ENCODE measurements at regions not wholly inside any gene's neighbourhood (a gene's known extent, or its start where the extent isn't known, plus 50 kb on each side); places are given as distances from the start of the nearest gene placed in this dataset.

- intact Hi-C loops (cut with DNase I; ENCODE audit: low total_unique reads) = no loop called here
- no peak for DNase-seq (ENCODE audit: low spot score in 2 of 2)
- no peak overlapping the region for H3K4me3 ChIP-seq (ENCODE audit: low read depth, poor library complexity, severe bottlenecking)
- TF ChIP-seq, protein P1, sequence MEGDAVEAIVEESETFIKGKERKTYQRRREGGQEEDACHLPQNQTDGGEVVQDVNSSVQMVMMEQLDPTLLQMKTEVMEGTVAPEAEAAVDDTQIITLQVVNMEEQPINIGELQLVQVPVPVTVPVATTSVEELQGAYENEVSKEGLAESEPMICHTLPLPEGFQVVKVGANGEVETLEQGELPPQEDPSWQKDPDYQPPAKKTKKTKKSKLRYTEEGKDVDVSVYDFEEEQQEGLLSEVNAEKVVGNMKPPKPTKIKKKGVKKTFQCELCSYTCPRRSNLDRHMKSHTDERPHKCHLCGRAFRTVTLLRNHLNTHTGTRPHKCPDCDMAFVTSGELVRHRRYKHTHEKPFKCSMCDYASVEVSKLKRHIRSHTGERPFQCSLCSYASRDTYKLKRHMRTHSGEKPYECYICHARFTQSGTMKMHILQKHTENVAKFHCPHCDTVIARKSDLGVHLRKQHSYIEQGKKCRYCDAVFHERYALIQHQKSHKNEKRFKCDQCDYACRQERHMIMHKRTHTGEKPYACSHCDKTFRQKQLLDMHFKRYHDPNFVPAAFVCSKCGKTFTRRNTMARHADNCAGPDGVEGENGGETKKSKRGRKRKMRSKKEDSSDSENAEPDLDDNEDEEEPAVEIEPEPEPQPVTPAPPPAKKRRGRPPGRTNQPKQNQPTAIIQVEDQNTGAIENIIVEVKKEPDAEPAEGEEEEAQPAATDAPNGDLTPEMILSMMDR (IDR thresholded peaks at IDR 0.05) = no peak
- TF ChIP-seq POLR2A (IDR thresholded peaks at IDR 0.05) = no peak
These were observed 237.9 kb downstream of the TMEM38B start for GRCh38 chr9:105932276-105932675.

DNA sequence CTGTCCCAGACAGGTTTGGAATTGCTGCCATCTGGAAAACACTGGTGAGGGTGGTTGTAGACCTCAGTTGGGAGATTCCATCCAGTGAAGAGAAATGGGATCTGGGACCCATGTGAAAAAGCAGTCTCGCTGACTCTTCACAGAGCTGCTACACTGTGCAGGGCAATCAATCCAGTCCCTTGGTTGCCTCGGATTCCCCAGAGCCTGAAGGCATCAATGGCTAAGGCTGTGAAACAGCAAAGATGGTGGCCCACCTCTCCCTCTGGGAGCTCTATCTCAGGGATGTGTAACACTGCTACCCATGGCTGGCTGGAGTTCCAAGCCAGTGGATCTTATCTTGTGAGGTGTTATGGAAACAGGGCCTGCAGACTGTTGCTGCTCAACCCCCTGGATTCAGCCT, 256.1 kb downstream of the TMEM38B start:
- intact Hi-C loops (cut with DNase I; ENCODE audit: low total_unique reads) = no loop called here
- TF ChIP-seq, protein P1 (IDR thresholded peaks at IDR 0.05) = no peak
- TF ChIP-seq POLR2A (IDR thresholded peaks at IDR 0.05) = no peak
- 66 to 79% methylated on average over 2 of the region's 2 CpGs for WGBS, 2 donors
- DNase-seq (ENCODE audit: low spot score in 2 of 2) = no peak
- H3K4me3 ChIP-seq (ENCODE audit: low read depth, poor library complexity, severe bottlenecking) = no peak overlapping the region

GRCh38 chr9:105950894-105951293, 256.6 kb downstream of the TMEM38B start:
- TF ChIP-seq, protein P1 (IDR thresholded peaks at IDR 0.05) = no peak
- TF ChIP-seq POLR2A (IDR thresholded peaks at IDR 0.05) = no peak
- WGBS, 2 donors = 92% methylated on average over 1 of the region's 1 CpG
- DNase-seq (ENCODE audit: low spot score in 2 of 2) = no peak
- intact Hi-C loops (cut with DNase I; ENCODE audit: low total_unique reads) = no loop called here
- no peak overlapping the region for H3K4me3 ChIP-seq (ENCODE audit: low read depth, poor library complexity, severe bottlenecking)

GRCh38 chr9:105954517-105954916, 260.2 kb downstream of the TMEM38B start:
- WGBS, 2 donors = 50 to 61% methylated on average over 1 of the region's 1 CpG
- TF ChIP-seq, protein P1 (IDR thresholded peaks at IDR 0.05) = no peak
- TF ChIP-seq POLR2A (IDR thresholded peaks at IDR 0.05) = no peak
- no peak for DNase-seq (ENCODE audit: low spot score in 2 of 2)
- no peak overlapping the region for H3K4me3 ChIP-seq (ENCODE audit: low read depth, poor library complexity, severe bottlenecking)
- intact Hi-C loops (cut with DNase I; ENCODE audit: low total_unique reads) = no loop called here

DNA sequence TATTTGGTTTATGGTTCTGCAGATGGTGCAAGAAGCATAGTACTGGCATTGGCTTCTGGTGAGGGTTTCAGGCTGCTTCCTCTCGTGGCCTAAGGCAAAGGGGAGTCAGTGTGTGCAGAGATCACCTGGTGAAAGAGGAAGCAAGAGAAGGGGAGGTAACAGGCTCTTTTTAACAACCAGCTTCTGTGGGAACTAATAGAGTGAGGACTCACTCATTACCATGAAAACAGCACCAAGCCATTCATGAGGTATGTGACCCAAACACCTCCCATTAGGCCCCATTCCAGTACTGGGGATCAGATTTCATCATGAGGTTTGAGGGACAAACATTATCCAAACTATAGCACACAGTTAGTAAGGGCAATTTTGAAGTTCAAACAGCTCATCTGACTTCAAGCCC, 263.5 kb downstream of the TMEM38B start:
- intact Hi-C loops (cut with DNase I; ENCODE audit: low total_unique reads) = no loop called here
- no peak overlapping the region for H3K4me3 ChIP-seq (ENCODE audit: low read depth, poor library complexity, severe bottlenecking)
- 56 to 65% methylated on average over 1 of the region's 1 CpG for WGBS, 2 donors

DNA sequence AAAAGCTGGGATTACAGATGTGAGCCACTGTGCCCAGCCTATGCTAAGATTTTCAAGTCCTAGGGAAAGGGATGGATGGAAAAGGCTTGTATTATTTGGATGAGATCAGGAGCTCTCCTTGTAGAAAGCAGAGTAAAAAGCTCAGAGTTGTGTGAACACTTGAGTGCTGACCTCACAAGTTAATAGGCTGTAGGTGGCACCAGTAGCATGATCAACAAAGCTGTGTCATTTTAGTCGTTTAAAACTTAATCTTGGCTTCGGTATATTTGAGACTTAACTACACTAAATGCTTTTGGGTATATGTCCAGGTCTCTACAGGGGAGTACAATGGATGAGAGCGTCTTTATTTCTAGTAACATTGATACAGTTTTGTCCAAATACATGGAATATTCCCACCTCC, 264.2 kb downstream of the TMEM38B start:
- WGBS, 2 donors = 73 to 74% methylated on average over 3 of the region's 3 CpGs
- intact Hi-C loops (cut with DNase I; ENCODE audit: low total_unique reads) = no loop called here
- TF ChIP-seq, protein P1 (IDR thresholded peaks at IDR 0.05) = no peak
- no peak for TF ChIP-seq POLR2A (IDR thresholded peaks at IDR 0.05)
- DNase-seq (ENCODE audit: low spot score in 2 of 2) = no peak
- H3K4me3 ChIP-seq (ENCODE audit: low read depth, poor library complexity, severe bottlenecking) = no peak overlapping the region

More for the DNA sequence above, 263.5 kb downstream of the TMEM38B start:
- no peak for DNase-seq (ENCODE audit: low spot score in 2 of 2)
- no peak for TF ChIP-seq POLR2A (IDR thresholded peaks at IDR 0.05)
- TF ChIP-seq, protein P1 (IDR thresholded peaks at IDR 0.05) = no peak

All from lower leg skin (tissue), 4 donors.